H1 (cell line): ENCODE measurements at regions not wholly inside any gene's neighbourhood (a gene's known extent, or its start where the extent isn't known, plus 50 kb on each side); places are given as distances from the start of the nearest gene placed in this dataset.

Source experiments
- CHD2 ChIP-seq: IDR thresholded peaks from 2 replicates; pipeline ENCODE4 v1.6.1; 2012; ENCODE audit warnings: low read length, improper control_type of control experiment
- EP300 ChIP-seq, 2 experiments: IDR thresholded peaks; 1 replicate in 1 of 2; 2 replicates in 1 of 2; pipeline ENCODE4 v1.6.1; 2011 to 2012; ENCODE audit warnings: low read depth in 2 of 2, low read length in 2 of 2, mild to moderate bottlenecking in 2 of 2, borderline replicate concordance in 1 of 2, inconsistent platforms in 1 of 2, moderate library complexity in 1 of 2
- POLR2AphosphoS5 ChIP-seq: IDR thresholded peaks from 2 replicates; pipeline ENCODE4 v1.6.1; 2011; ENCODE audit warnings: low read depth, low read length
- SIN3A ChIP-seq, 2 experiments: IDR thresholded peaks in 1 of 2; conservative IDR thresholded peaks in 1 of 2; 2 replicates each; pipeline ENCODE4 v1.6.1; 2011 to 2012; ENCODE audit warnings: low read length in 2 of 2, improper control_type of control experiment in 1 of 2, low read depth in 1 of 2, mild to moderate bottlenecking in 1 of 2
- SP4 ChIP-seq: IDR thresholded peaks from 2 replicates; pipeline ENCODE4 v1.6.1; 2012; ENCODE audit warnings: low read length, inconsistent platforms
- SRF ChIP-seq: IDR thresholded peaks from 2 replicates; pipeline ENCODE4 v1.6.1; 2011; ENCODE audit warnings: mild to moderate bottlenecking, low read depth, low read length, moderate library complexity
- SUZ12 ChIP-seq: fragments of 200-600 bp; sonication (generic); IDR thresholded peaks from 2 replicates; pipeline ENCODE4 v1.6.1; 2012; ENCODE audit warnings: mild to moderate bottlenecking, inconsistent platforms, low read length, moderate library complexity, mixed read lengths
- TF ChIP-seq, protein P1 (sequence below): IDR thresholded peaks from 2 replicates; pipeline ENCODE4 v1.6.1; 2012; ENCODE audit warnings: low read length, inconsistent platforms
- TF ChIP-seq, protein P2 (sequence below): fragments of 300-600 bp; sonication (generic); IDR thresholded peaks from 2 replicates; pipeline ENCODE4 v1.7.1; 2012; ENCODE audit warnings: low read length, moderate library complexity, mild to moderate bottlenecking, inconsistent platforms; ENCODE audit not compliant: insufficient replicate concordance

DNA sequence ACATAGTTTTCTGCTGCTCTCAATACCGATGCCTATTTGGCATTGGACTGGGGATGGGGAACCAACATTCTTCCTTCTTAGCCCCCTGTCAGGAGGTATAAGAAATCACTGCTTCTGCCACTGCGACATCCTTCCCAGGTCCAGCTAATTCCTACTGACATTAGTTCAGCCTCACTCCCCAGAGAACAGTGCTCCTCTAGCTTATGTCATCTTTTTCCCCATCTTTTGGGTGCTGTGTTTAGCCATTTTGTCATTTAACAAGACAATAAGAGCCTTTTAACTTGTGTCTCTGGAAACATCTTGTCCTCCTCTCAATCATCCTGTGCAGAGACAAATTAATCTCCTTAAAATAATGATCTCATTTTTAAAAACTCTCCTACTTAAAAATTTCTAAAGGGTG, 167.0 kb upstream of the PLXNC1 start:
- no peak for TF ChIP-seq POLR2AphosphoS5
- TF ChIP-seq SUZ12 = no peak
- TF ChIP-seq, protein P1, sequence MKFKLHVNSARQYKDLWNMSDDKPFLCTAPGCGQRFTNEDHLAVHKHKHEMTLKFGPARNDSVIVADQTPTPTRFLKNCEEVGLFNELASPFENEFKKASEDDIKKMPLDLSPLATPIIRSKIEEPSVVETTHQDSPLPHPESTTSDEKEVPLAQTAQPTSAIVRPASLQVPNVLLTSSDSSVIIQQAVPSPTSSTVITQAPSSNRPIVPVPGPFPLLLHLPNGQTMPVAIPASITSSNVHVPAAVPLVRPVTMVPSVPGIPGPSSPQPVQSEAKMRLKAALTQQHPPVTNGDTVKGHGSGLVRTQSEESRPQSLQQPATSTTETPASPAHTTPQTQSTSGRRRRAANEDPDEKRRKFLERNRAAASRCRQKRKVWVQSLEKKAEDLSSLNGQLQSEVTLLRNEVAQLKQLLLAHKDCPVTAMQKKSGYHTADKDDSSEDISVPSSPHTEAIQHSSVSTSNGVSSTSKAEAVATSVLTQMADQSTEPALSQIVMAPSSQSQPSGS = no peak
- TF ChIP-seq SIN3A (conservative IDR thresholded peaks at IDR 0.05 in 1 of 2, IDR thresholded peaks at IDR 0.05 in 1 of 2; ENCODE audit: low read depth in 1 of 2, low read length in 2 of 2) = no peak
- TF ChIP-seq CHD2 = no peak
- TF ChIP-seq SP4 = no peak
- TF ChIP-seq, protein P2, sequence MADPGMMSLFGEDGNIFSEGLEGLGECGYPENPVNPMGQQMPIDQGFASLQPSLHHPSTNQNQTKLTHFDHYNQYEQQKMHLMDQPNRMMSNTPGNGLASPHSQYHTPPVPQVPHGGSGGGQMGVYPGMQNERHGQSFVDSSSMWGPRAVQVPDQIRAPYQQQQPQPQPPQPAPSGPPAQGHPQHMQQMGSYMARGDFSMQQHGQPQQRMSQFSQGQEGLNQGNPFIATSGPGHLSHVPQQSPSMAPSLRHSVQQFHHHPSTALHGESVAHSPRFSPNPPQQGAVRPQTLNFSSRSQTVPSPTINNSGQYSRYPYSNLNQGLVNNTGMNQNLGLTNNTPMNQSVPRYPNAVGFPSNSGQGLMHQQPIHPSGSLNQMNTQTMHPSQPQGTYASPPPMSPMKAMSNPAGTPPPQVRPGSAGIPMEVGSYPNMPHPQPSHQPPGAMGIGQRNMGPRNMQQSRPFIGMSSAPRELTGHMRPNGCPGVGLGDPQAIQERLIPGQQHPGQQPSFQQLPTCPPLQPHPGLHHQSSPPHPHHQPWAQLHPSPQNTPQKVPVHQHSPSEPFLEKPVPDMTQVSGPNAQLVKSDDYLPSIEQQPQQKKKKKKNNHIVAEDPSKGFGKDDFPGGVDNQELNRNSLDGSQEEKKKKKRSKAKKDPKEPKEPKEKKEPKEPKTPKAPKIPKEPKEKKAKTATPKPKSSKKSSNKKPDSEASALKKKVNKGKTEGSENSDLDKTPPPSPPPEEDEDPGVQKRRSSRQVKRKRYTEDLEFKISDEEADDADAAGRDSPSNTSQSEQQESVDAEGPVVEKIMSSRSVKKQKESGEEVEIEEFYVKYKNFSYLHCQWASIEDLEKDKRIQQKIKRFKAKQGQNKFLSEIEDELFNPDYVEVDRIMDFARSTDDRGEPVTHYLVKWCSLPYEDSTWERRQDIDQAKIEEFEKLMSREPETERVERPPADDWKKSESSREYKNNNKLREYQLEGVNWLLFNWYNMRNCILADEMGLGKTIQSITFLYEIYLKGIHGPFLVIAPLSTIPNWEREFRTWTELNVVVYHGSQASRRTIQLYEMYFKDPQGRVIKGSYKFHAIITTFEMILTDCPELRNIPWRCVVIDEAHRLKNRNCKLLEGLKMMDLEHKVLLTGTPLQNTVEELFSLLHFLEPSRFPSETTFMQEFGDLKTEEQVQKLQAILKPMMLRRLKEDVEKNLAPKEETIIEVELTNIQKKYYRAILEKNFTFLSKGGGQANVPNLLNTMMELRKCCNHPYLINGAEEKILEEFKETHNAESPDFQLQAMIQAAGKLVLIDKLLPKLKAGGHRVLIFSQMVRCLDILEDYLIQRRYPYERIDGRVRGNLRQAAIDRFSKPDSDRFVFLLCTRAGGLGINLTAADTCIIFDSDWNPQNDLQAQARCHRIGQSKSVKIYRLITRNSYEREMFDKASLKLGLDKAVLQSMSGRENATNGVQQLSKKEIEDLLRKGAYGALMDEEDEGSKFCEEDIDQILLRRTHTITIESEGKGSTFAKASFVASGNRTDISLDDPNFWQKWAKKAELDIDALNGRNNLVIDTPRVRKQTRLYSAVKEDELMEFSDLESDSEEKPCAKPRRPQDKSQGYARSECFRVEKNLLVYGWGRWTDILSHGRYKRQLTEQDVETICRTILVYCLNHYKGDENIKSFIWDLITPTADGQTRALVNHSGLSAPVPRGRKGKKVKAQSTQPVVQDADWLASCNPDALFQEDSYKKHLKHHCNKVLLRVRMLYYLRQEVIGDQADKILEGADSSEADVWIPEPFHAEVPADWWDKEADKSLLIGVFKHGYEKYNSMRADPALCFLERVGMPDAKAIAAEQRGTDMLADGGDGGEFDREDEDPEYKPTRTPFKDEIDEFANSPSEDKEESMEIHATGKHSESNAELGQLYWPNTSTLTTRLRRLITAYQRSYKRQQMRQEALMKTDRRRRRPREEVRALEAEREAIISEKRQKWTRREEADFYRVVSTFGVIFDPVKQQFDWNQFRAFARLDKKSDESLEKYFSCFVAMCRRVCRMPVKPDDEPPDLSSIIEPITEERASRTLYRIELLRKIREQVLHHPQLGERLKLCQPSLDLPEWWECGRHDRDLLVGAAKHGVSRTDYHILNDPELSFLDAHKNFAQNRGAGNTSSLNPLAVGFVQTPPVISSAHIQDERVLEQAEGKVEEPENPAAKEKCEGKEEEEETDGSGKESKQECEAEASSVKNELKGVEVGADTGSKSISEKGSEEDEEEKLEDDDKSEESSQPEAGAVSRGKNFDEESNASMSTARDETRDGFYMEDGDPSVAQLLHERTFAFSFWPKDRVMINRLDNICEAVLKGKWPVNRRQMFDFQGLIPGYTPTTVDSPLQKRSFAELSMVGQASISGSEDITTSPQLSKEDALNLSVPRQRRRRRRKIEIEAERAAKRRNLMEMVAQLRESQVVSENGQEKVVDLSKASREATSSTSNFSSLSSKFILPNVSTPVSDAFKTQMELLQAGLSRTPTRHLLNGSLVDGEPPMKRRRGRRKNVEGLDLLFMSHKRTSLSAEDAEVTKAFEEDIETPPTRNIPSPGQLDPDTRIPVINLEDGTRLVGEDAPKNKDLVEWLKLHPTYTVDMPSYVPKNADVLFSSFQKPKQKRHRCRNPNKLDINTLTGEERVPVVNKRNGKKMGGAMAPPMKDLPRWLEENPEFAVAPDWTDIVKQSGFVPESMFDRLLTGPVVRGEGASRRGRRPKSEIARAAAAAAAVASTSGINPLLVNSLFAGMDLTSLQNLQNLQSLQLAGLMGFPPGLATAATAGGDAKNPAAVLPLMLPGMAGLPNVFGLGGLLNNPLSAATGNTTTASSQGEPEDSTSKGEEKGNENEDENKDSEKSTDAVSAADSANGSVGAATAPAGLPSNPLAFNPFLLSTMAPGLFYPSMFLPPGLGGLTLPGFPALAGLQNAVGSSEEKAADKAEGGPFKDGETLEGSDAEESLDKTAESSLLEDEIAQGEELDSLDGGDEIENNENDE = no peak
- TF ChIP-seq SRF = no peak
- TF ChIP-seq EP300 (IDR thresholded peaks at IDR 0.05; ENCODE audit: borderline replicate concordance in 1 of 2, low read depth in 2 of 2, low read length in 2 of 2) = no peak
